CD4-positive, alpha-beta T cell treated with Interleukin-4 for 1 hour (primary cell): ENCODE measurements at regions not wholly inside any gene's neighbourhood (a gene's known extent, or its start where the extent isn't known, plus 50 kb on each side); places are given as distances from the start of the nearest gene placed in this dataset.

ENCODE experiments used
- DNase-seq, 2 donors: peaks; one replicate each; pipeline ENCODE4 v3.0.0-alpha.2; 2020 to 2022

DNA sequence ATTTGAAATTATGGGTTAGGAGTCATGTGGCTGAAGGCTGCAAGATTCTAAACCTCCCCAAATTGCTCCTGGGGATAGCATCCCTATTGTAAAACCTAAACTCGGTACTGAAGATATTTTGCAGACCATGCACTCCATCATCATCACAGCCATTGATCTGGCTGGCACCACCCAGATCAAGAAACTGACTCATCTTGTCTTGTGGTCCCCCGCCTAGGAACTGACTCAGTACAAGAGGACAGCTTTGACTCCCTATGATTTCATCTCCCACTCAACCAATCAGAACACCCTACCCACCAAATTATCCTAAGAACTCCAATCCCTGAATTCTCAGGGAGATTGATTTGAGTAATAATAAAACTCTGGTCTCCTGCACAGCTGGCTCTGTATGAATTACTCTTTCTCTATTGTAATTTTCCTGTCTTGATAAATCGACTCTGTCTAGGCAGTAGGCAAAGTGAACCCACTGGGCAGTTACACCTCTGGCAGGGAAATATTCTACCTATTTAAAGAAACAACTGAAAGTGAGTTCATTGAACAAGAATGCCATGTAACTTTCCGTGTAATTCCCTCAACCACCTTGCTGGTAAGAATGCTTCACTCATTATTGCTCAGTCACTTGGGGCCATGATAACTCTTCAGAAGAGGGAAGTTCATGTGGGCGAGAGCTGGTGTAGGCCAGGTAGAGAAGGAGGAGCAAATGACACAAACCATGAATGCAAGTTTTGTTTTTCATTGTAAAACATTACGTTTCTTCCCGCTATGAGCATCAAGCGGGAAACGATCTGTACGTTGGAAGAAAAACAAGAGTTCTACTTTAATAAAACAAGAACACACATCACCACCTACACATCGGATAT is 602.9 kb upstream of the ARID1B start:
- DNase-seq, result no peak

- no peak for DNase-seq
These were observed 607.8 kb upstream of the ARID1B start for GRCh38 chr6:156169371-156169770.

- DNase-seq, result no peak
These were observed 609.5 kb upstream of the ARID1B start for GRCh38 chr6:156167625-156168071.

- peak in 1 of 2 donors; percentile 11 for DNase-seq
These were observed 610.1 kb upstream of the ARID1B start for GRCh38 chr6:156167016-156167624.

DNA sequence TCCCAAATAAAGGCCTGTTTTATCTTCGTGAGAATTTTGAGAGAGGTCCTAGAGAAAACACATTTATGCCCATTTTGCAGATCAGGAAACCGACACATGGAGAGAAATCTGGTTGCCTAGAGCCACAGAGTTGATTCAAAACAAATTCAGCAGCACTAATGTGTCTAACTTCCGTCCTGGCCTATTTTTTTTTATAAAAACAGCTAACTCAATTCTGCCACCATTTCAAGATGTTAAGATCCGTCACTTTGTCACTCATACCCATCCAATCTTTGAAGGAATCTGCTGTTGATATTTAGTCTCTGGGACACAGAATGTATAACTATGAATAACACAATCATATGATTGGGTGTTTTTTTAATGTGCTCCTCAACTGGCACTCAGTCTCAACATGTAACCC is 611.1 kb upstream of the ARID1B start:
- peak in 1 of 2 donors; percentile 39 for DNase-seq

- DNase-seq, result no peak
These were observed 612.3 kb upstream of the ARID1B start for GRCh38 chr6:156164701-156165452.

DNA sequence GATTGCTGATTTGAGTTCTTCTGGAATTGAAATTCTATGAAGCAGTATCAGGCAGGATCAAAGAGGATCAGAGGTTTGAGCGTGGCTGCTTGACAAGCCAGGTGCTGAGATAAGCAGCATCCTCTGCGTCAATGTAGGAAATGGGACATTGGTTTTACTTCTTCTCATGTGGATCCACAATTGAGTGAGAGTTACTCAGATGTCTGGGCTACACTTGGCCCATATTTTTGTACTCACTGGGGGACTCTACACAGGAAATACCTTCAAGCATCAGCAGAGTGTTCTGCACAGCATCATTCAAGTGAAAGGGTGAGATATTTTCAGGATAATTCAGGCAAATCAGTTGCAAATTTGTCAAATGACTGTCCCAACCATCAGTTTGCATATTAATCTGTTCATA is 613.9 kb upstream of the ARID1B start:
- peak; percentile 13 to 24 for DNase-seq

DNA sequence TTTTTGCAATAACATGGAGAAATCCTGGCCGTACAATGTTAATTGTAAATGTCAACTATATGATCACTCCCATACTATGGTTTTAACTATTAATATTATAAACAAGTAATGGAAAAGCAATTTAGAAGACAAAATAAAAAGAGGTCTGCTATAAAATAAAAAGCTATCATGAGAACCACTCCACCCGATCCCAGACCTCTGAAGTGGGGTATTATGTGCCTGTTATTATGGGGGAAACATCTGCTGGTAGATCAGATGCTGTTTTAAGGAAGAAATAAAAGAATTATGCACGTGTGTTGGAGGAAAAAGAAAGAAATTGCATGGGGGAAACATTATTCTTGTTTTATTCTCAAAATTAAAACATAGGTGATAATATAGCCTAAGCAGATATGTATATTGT is 615.7 kb upstream of the ARID1B start:
- DNase-seq, result no peak

- DNase-seq, result no peak
These were observed 616.4 kb upstream of the ARID1B start for GRCh38 chr6:156160795-156161165.

GRCh38 chr6:156160007-156160794 is 617.0 kb upstream of the ARID1B start:
- DNase-seq, result no peak

DNA sequence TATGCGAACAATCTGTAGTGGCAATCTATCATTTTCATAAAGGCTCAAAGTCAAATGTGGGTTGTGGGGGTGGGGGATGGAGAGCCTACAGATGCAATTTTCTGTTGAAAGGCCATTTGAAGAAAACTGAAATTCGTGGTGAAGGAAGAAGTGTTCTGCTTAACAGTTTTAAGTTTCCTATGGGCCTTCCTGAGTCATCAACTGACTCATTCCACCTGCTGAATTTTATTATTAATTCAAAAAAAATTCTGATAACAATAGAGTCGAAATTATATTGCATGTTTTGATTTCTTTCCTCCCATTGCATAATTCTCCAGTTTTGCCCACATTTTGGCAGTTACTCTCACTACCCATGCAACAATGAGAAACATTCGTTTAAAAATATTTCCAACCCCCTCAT is 622.3 kb upstream of the ARID1B start:
- DNase-seq, result no peak

GRCh38 chr6:156150391-156150790 is 626.8 kb upstream of the ARID1B start:
- DNase-seq, result no peak

- DNase-seq, result no peak
These were observed 630.3 kb upstream of the ARID1B start for GRCh38 chr6:156146891-156147290.

DNA sequence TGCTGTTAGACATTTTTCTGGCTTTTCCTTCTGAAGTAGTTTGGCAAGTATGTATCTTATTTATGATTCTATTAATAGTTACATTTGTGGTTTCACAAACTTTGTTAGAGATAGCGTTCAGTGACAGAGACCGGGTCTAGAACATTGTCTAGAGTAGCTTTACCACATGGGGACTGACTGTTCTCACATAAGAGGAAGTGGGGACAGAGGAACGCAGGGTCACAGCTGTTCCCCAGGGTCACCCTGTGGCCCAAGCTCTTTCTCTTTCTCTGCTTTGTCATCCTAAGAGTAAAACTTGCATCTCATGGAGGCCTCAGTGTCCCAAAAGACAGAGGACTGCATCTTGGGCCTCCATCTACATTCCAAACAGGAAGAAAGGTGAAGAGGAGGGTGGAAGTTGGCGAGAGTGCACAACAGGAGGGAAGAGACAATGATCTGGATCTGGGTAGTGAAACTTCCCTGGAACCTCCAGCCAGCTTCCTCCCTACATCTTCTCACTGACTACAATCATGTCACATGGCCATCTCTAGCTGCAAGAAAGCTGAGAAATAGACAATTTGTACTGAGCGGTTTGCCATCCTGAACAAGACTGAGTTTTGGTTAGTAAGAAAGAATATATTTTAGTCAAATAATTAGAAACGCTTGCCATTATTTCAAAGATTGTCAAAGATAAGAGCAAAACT is 645.8 kb upstream of the ARID1B start:
- DNase-seq, result peak in 1 of 2 donors; percentile 15

DNA sequence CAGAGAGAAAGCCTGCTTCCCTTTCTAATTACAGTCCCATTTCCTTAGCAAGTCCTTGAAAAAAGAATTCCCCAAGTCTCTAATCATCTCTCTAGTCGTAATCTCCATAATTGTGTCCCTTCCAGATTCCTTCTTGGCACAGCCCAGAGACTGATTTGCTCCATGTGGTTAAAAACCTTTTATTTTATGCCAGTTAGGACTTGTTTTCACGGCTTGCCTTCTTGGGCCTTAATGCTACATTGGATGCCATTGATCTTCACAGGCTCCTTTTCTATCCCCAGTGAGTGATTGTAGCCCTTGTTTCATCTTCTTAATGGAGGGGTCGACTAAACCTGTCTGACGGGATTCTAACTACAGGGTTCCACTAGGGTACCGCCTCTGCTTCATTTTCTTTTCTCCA is 650.6 kb upstream of the ARID1B start:
- no peak for DNase-seq

DNA sequence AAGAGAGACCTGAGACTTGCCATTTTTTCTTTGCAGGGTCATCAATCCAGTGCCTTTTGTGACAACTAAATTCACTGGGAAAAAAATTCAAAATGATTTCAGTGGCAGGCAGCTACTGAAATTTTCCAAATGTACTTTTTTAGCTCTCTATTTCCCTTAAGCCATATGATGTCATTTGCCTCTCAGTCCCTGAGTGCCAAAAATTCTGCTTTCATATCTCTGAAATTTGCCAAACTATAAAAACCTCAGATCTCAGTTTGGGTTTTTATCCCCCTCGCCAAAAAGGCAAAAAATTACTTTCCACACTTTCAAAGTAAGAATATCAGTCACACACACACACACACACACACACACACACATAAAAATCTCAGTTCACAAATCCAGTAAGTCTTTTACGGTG is 651.3 kb upstream of the ARID1B start:
- DNase-seq, result no peak

- DNase-seq, result no peak
These were observed 653.4 kb upstream of the ARID1B start for GRCh38 chr6:156123731-156124130.

GRCh38 chr6:156121973-156122372 is 655.2 kb upstream of the ARID1B start:
- no peak for DNase-seq

DNA sequence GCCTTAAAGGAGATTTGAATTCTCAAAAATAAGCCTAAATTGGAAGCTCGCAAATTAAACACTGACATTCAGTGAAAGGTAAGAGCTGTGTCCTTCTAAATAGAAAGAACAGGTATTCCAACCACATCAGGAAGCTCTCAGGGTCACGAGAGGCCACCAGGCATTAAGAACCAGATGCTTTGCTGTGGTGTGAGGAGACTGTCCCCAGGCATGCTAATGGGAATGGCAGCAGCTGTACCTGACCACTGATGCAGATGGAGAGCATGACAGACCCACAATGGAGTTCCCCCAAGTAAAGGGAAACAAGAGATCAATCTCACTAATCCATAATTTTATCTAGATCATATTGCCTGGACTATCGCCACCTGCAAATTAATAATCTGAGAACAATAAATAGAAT is 658.9 kb upstream of the NOX3 start:
- no peak for DNase-seq

GRCh38 chr6:156113631-156114030 is 658.0 kb upstream of the NOX3 start:
- DNase-seq, result no peak

- no peak for DNase-seq
These were observed 656.3 kb upstream of the NOX3 start for GRCh38 chr6:156111913-156112312.

DNA sequence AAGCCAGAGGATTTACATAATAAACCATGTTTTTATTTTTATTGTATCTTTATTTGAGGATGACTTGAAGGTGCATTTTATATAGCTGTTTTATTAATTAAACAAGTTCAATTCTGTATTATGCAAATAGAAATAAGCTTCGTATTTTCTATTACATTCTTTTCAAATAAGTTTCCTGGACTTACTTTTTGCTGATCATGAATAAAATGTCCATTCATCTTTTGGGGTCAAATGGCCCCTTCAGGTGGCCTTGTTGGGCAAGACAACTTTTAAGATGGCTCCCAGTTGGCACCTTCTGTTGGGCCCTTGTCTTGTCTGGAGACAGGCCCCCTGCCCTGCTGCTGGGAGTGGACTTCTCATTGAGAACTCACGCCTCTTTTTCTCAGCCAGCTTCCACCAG is 654.6 kb upstream of the NOX3 start:
- DNase-seq, result no peak
